ENCODE measurements at regions not wholly inside any gene's neighbourhood (a gene's known extent, or its start where the extent isn't known, plus 50 kb on each side); places are given as distances from the start of the nearest gene placed in this dataset.

GRCh38 chrX:5528057-5528456, 700.6 kb downstream of the NLGN4X start:
- no peak for DNase-seq (ENCODE audit: low read depth)

GRCh38 chrX:5526191-5526590, 702.5 kb downstream of the NLGN4X start:
- no peak for DNase-seq (ENCODE audit: low read depth)

- DNase-seq (ENCODE audit: low read depth) = no peak
Observed at GRCh38 chrX:5490786-5491563, 737.7 kb downstream of the NLGN4X start.

- DNase-seq (ENCODE audit: low read depth) = no peak
Observed at GRCh38 chrX:5474282-5474681, 754.4 kb downstream of the NLGN4X start.

- DNase-seq (ENCODE audit: low read depth) = no peak
Observed at GRCh38 chrX:5458300-5458842, 770.3 kb downstream of the NLGN4X start.

GRCh38 chrX:5449323-5449722, 779.3 kb downstream of the NLGN4X start:
- DNase-seq (ENCODE audit: low read depth) = no peak

GRCh38 chrX:5431823-5432222, 796.8 kb downstream of the NLGN4X start:
- DNase-seq (ENCODE audit: low read depth) = no peak

GRCh38 chrX:5425119-5425518, 803.5 kb downstream of the NLGN4X start:
- no peak for DNase-seq (ENCODE audit: low read depth)

GRCh38 chrX:5417381-5417780, 811.3 kb downstream of the NLGN4X start:
- no peak for DNase-seq (ENCODE audit: low read depth)

- no peak for DNase-seq (ENCODE audit: low read depth)
Observed at GRCh38 chrX:5415738-5416137, 812.9 kb downstream of the NLGN4X start.

GRCh38 chrX:5409106-5409505, 819.6 kb downstream of the NLGN4X start:
- no peak for DNase-seq (ENCODE audit: low read depth)

GRCh38 chrX:5402461-5402860, 826.2 kb downstream of the NLGN4X start:
- DNase-seq (ENCODE audit: low read depth) = no peak

- no peak for DNase-seq (ENCODE audit: low read depth)
Observed at GRCh38 chrX:5399403-5399802, 829.3 kb downstream of the NLGN4X start.

GRCh38 chrX:5397409-5397808, 831.3 kb downstream of the NLGN4X start:
- no peak for DNase-seq (ENCODE audit: low read depth)

- no peak for DNase-seq (ENCODE audit: low read depth)
Observed at GRCh38 chrX:5390376-5390775, 838.3 kb downstream of the NLGN4X start.

- no peak for DNase-seq (ENCODE audit: low read depth)
Observed at GRCh38 chrX:5388087-5388486, 840.6 kb downstream of the NLGN4X start.

GRCh38 chrX:5380426-5380825, 848.2 kb downstream of the NLGN4X start:
- no peak for DNase-seq (ENCODE audit: low read depth)

GRCh38 chrX:5341902-5342301, 886.8 kb downstream of the NLGN4X start:
- DNase-seq (ENCODE audit: low read depth) = no peak

GRCh38 chrX:5337160-5337559, 891.5 kb downstream of the NLGN4X start:
- DNase-seq (ENCODE audit: low read depth) = no peak

- no peak for DNase-seq (ENCODE audit: low read depth)
Observed at GRCh38 chrX:5324546-5324945, 904.1 kb downstream of the NLGN4X start.

- no peak for DNase-seq (ENCODE audit: low read depth)
Observed at GRCh38 chrX:5314148-5314547, 914.5 kb downstream of the NLGN4X start.

GRCh38 chrX:5307416-5307815, 921.3 kb downstream of the NLGN4X start:
- DNase-seq (ENCODE audit: low read depth) = no peak

- no peak for DNase-seq (ENCODE audit: low read depth)
Observed at GRCh38 chrX:5306654-5307121, 922.0 kb downstream of the NLGN4X start.

GRCh38 chrX:5305452-5305851, 923.2 kb downstream of the NLGN4X start:
- no peak for DNase-seq (ENCODE audit: low read depth)
